Endothelial cell of umbilical vein (primary cell): ENCODE measurements at regions not wholly inside any gene's neighbourhood (a gene's known extent, or its start where the extent isn't known, plus 50 kb on each side); places are given as distances from the start of the nearest gene placed in this dataset.

Source experiments
- BruUV-seq: library from RNA; stranded (reverse); fragments of 400-500 nt; replicated peaks from 2 replicates; lab custom pipeline; 2021; lab: Mats Ljungman, UMichigan
- CTCF ChIA-PET: fragments of 300-600, 350-600 bp; sonication (Branson Sonifier 250); formaldehyde crosslinking; loops from one replicate; lab custom pipeline; 2021; ENCODE audit warnings: antibody characterized with exemption, inconsistent platforms; lab: Charles Lee
- POLR2A ChIA-PET: fragments of 300-600, 350-600 bp; sonication (Branson Sonifier 250); formaldehyde crosslinking; loops from one replicate; lab custom pipeline; 2021; ENCODE audit warnings: antibody characterized with exemption, inconsistent platforms; lab: Charles Lee
- DNase-seq: peaks from one replicate; pipeline ENCODE4 v3.0.0-alpha.2; 2011; ENCODE audit warnings: low read depth, low spot score
- FAIRE-seq: peaks from 2 replicates; lab custom pipeline; 2011; peaks lifted over from hg19 to GRCh38; lab: Jason Lieb, UNC
- H2AFZ ChIP-seq: 2 replicates; pipeline ENCODE4 v1.6.0; 2012; ENCODE audit warnings: low read depth, low read length, control low read depth, inconsistent platforms
- H3K27ac ChIP-seq: 2 replicates; pipeline ENCODE4 v1.5.1; 2011; ENCODE audit warnings: low read depth, mild to moderate bottlenecking, control low read depth, low read length, moderate library complexity; ENCODE audit not compliant: insufficient read depth
- H3K27me3 ChIP-seq, 2 experiments: 2 replicates each; pipeline versions ENCODE4 v1.6.0 to v1.6.1; 2011; ENCODE audit warnings: low read length in 2 of 2, mixed read lengths in 1 of 2; ENCODE audit not compliant: control insufficient read depth in 2 of 2, insufficient read depth in 2 of 2
- H3K36me3 ChIP-seq, 2 experiments: 2 replicates in 1 of 2; 3 replicates in 1 of 2; pipeline ENCODE4 v1.5.1; 2011; ENCODE audit warnings: low read length in 2 of 2, mild to moderate bottlenecking in 1 of 2, moderate library complexity in 1 of 2; ENCODE audit not compliant: control insufficient read depth in 2 of 2, insufficient read depth in 2 of 2; ENCODE audit errors: extremely low read depth in 1 of 2
- H3K4me1 ChIP-seq: 3 replicates; pipeline ENCODE4 v1.5.1; 2011; ENCODE audit warnings: mild to moderate bottlenecking, low read length; ENCODE audit not compliant: control insufficient read depth, insufficient read depth; ENCODE audit errors: extremely low read depth
- H3K4me2 ChIP-seq: 2 replicates; pipeline ENCODE4 v1.6.1; 2011; ENCODE audit warnings: low read length, control low read depth, mixed read lengths; ENCODE audit not compliant: insufficient read depth
- H3K4me3 ChIP-seq, 3 experiments: fragments of 200-600 bp in 1 of 3; sonication (generic), shearing (Covaris generic) in 1 of 3; replicated peaks in 1 of 3; 2 replicates each; pipeline ENCODE4 v1.5.1; 2011 to 2016; ENCODE audit warnings: control low read depth in 3 of 3, low read length in 3 of 3, mild to moderate bottlenecking in 2 of 3, inconsistent platforms in 1 of 3, low read depth in 1 of 3, moderate library complexity in 1 of 3; ENCODE audit not compliant: insufficient read depth in 1 of 3
- H3K79me2 ChIP-seq: 2 replicates; pipeline ENCODE4 v1.6.0; 2012; ENCODE audit warnings: low read length, inconsistent platforms; ENCODE audit not compliant: control insufficient read depth, insufficient read depth
- H3K9ac ChIP-seq: replicated peaks from 2 replicates; pipeline ENCODE3; 2011; ENCODE audit warnings: low read length, control low read depth; ENCODE audit not compliant: insufficient read depth; ENCODE audit errors: extremely low read depth
- H3K9me1 ChIP-seq: replicated peaks from 3 replicates; pipeline ENCODE4 v1.6.0; 2011; ENCODE audit warnings: mild to moderate bottlenecking, low read length; ENCODE audit not compliant: control insufficient read depth, insufficient read depth; ENCODE audit errors: extremely low read depth
- H3K9me3 ChIP-seq: replicated peaks from 2 replicates; pipeline ENCODE4 v1.5.1; 2012; ENCODE audit warnings: low read length, inconsistent platforms; ENCODE audit not compliant: control insufficient read depth, insufficient read depth
- H4K20me1 ChIP-seq: replicated peaks from 2 replicates; pipeline ENCODE3; 2011; ENCODE audit warnings: mild to moderate bottlenecking, low read length; ENCODE audit not compliant: control insufficient read depth, insufficient read depth; ENCODE audit errors: extremely low read depth
- CTCF ChIP-seq, 2 donors: IDR thresholded peaks; 1 replicate in 1 of 2; 2 replicates in 1 of 2; pipeline ENCODE4 v1.5.1; 2011; ENCODE audit warnings: low read length in 2 of 2, mild to moderate bottlenecking in 2 of 2, moderate library complexity in 2 of 2, control low read depth in 1 of 2, inconsistent platforms in 1 of 2, low read depth in 1 of 2; ENCODE audit not compliant: insufficient read depth in 1 of 2; ENCODE audit errors: extremely low read depth in 1 of 2
- EZH2 ChIP-seq: IDR thresholded peaks from 2 replicates; pipeline ENCODE4 v1.6.1; 2012; ENCODE audit warnings: borderline replicate concordance, low read depth, mild to moderate bottlenecking, moderate library complexity, low read length, inconsistent platforms; ENCODE audit not compliant: severe bottlenecking
- FOS ChIP-seq: IDR thresholded peaks from 2 replicates; pipeline ENCODE4 v1.6.1; 2011; ENCODE audit warnings: mild to moderate bottlenecking, low read length, moderate library complexity, borderline replicate concordance; ENCODE audit not compliant: insufficient read depth
- GATA2 ChIP-seq: IDR thresholded peaks from 2 replicates; pipeline ENCODE4 v1.7.0; 2011; ENCODE audit warnings: low read depth, mild to moderate bottlenecking, moderate library complexity, mixed read lengths, low read length; ENCODE audit not compliant: insufficient read length, insufficient read depth
- JUN ChIP-seq: IDR thresholded peaks from 2 replicates; pipeline ENCODE4 v1.6.1; 2011; ENCODE audit warnings: borderline replicate concordance, low read depth; ENCODE audit not compliant: insufficient read length, insufficient read depth
- MYC ChIP-seq: IDR thresholded peaks from one replicate; pipeline ENCODE4 v1.6.1; 2011; ENCODE audit warnings: mild to moderate bottlenecking, low read depth, low read length
- POLR2A ChIP-seq: IDR thresholded peaks from 2 replicates; pipeline ENCODE4 v1.6.1; 2012; ENCODE audit warnings: low read depth, mild to moderate bottlenecking, control low read depth, low read length
- POLR2AphosphoS5 ChIP-seq: IDR thresholded peaks from 2 replicates; pipeline ENCODE4 v1.6.1; 2012; ENCODE audit warnings: low read depth, mild to moderate bottlenecking, control low read depth, low read length, moderate library complexity; ENCODE audit not compliant: insufficient read depth
- dilution Hi-C: fragments of 300-500 bp; cut with MboI; formaldehyde crosslinking; loops from one replicate; pipeline ENCODE4 v1.15.0; 2019; ENCODE audit warnings: low sequenced_read_pairs; ENCODE audit not compliant: extremely low pct_ligation_motif_present
- intact Hi-C: fragments of 100-400 bp; cut with micrococcal nuclease; formaldehyde crosslinking; loops from one replicate; pipeline ENCODE4 v1.10.0; 2022
- TF ChIP-seq, protein P1 (sequence below): IDR thresholded peaks from 2 replicates; pipeline ENCODE4 v1.6.1; 2011; ENCODE audit not compliant: insufficient read depth, insufficient read length

- dilution Hi-C loops (no loop called here), intact Hi-C loops (no loop called here)
- TF ChIP-seq GATA2 (no peak), FOS (no peak), POLR2A (no peak), MYC (no peak), POLR2AphosphoS5 (no peak), EZH2 (no peak), CTCF (IDR thresholded peaks at IDR 0.05; ENCODE audit: extremely low read depth in 1 of 2, insufficient read depth in 1 of 2, low read depth in 1 of 2, low read length in 2 of 2) (no peak), JUN (no peak)
- TF ChIP-seq, protein P1, sequence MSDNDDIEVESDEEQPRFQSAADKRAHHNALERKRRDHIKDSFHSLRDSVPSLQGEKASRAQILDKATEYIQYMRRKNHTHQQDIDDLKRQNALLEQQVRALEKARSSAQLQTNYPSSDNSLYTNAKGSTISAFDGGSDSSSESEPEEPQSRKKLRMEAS: no peak
- Histone ChIP-seq H3K79me2 (no peaks in the 10 kb centered on the region), H3K4me2 (no peak overlapping the region), H3K36me3 (no peaks in the 10 kb centered on the region), H2AFZ (no peak overlapping the region), H3K27me3 (no peaks in the 10 kb centered on the region), H3K27ac (no peak overlapping the region), H3K9me1 (no peaks in the 10 kb centered on the region), H3K4me1 (no peaks in the 10 kb centered on the region), H4K20me1 (no peaks in the 10 kb centered on the region), H3K9ac (no peak overlapping the region), H3K9me3 (no peaks in the 10 kb centered on the region), H3K4me3 (no peak overlapping the region)
- DNase-seq (no peak), FAIRE-seq (no peak)
- CTCF ChIA-PET: no interaction called here
- BruUV-seq: no TSS peak
- POLR2A ChIA-PET: no interaction called here
Observed at GRCh38 chr13:79011179-79011578, 352.2 kb upstream of the OBI1 start.
